ENCODE measurements at regions not wholly inside any gene's neighbourhood (a gene's known extent, or its start where the extent isn't known, plus 50 kb on each side); places are given as distances from the start of the nearest gene placed in this dataset.
"Not testable (repeated sequence)": the region's sequence is repeated elsewhere in the genome, so short reads cannot be mapped to it uniquely, and the experiment has no call there.

- DNase-seq (ENCODE audit: low read depth) = no peak
Measured at GRCh38 chr12:131192951-131193350, 239.2 kb downstream of the ADGRD1 start.

- DNase-seq (ENCODE audit: low read depth) = no peak
Measured at GRCh38 chr12:131194166-131194565, 240.5 kb downstream of the ADGRD1 start.

GRCh38 chr12:131195796-131196195 lies 242.1 kb downstream of the ADGRD1 start:
- no peak for DNase-seq (ENCODE audit: low read depth)

- DNase-seq (ENCODE audit: low read depth) = no peak
Measured at GRCh38 chr12:131196220-131196619, 242.5 kb downstream of the ADGRD1 start.

GRCh38 chr12:131197490-131197889 lies 243.8 kb downstream of the ADGRD1 start:
- no peak for DNase-seq (ENCODE audit: low read depth)

GRCh38 chr12:131199221-131199620 lies 245.5 kb downstream of the ADGRD1 start:
- DNase-seq (ENCODE audit: low read depth) = no peak

GRCh38 chr12:131201912-131202311 lies 248.2 kb downstream of the ADGRD1 start:
- DNase-seq (ENCODE audit: low read depth) = not testable (repeated sequence)

- no peak for DNase-seq (ENCODE audit: low read depth)
Measured at GRCh38 chr12:131202592-131203378, 249.1 kb downstream of the ADGRD1 start.

GRCh38 chr12:131203666-131204415 lies 250.1 kb downstream of the ADGRD1 start:
- DNase-seq (ENCODE audit: low read depth) = no peak

- no peak for DNase-seq (ENCODE audit: low read depth)
Measured at GRCh38 chr12:131204416-131205274, 250.9 kb downstream of the ADGRD1 start.

GRCh38 chr12:131205275-131205933 lies 251.7 kb downstream of the ADGRD1 start:
- not testable (repeated sequence) for DNase-seq (ENCODE audit: low read depth)

- DNase-seq (ENCODE audit: low read depth) = not testable (repeated sequence)
Measured at GRCh38 chr12:131206630-131207299, 253.1 kb downstream of the ADGRD1 start.

GRCh38 chr12:131207300-131207660 lies 253.6 kb downstream of the ADGRD1 start:
- not testable (repeated sequence) for DNase-seq (ENCODE audit: low read depth)

GRCh38 chr12:131207841-131208240 lies 254.1 kb downstream of the ADGRD1 start:
- not testable (repeated sequence) for DNase-seq (ENCODE audit: low read depth)

GRCh38 chr12:131208425-131208824 lies 254.7 kb downstream of the ADGRD1 start:
- DNase-seq (ENCODE audit: low read depth) = no peak

- DNase-seq (ENCODE audit: low read depth) = no peak
Measured at GRCh38 chr12:131209082-131210070, 255.7 kb downstream of the ADGRD1 start.

- no peak for DNase-seq (ENCODE audit: low read depth)
Measured at GRCh38 chr12:131210506-131211339, 257.0 kb downstream of the ADGRD1 start.

- DNase-seq (ENCODE audit: low read depth) = no peak
Measured at GRCh38 chr12:131211340-131211938, 257.7 kb downstream of the ADGRD1 start.
